GM18858 (cell line): ENCODE measurements at regions not wholly inside any gene's neighbourhood (a gene's known extent, or its start where the extent isn't known, plus 50 kb on each side); places are given as distances from the start of the nearest gene placed in this dataset.

Experiments used
- ATAC-seq: cut with Tn5 transposase; IDR thresholded peaks from one replicate; pipeline ENCODE4 v1.9.1; 2021; ENCODE audit not compliant: unreplicated experiment

GRCh38 chr2:2812117-2812516 lies 481.0 kb upstream of the MYT1L start:
- ATAC-seq: no peak

GRCh38 chr2:2810504-2810903 lies 479.4 kb upstream of the MYT1L start:
- no peak for ATAC-seq

GRCh38 chr2:2809771-2810170 lies 478.7 kb upstream of the MYT1L start:
- ATAC-seq: no peak

GRCh38 chr2:2808551-2809058 lies 477.5 kb upstream of the MYT1L start:
- no peak for ATAC-seq

GRCh38 chr2:2806711-2807110 lies 475.6 kb upstream of the MYT1L start:
- no peak for ATAC-seq

GRCh38 chr2:2805263-2805662 lies 474.2 kb upstream of the MYT1L start:
- ATAC-seq: no peak

- no peak for ATAC-seq
Measured at GRCh38 chr2:2804528-2804927, 473.5 kb upstream of the MYT1L start.

GRCh38 chr2:2801458-2801857 lies 470.4 kb upstream of the MYT1L start:
- no peak for ATAC-seq

- no peak for ATAC-seq
Measured at GRCh38 chr2:2800697-2801096, 469.6 kb upstream of the MYT1L start.

- no peak for ATAC-seq
Measured at GRCh38 chr2:2800001-2800400, 468.9 kb upstream of the MYT1L start.

GRCh38 chr2:2799151-2799697 lies 468.1 kb upstream of the MYT1L start:
- ATAC-seq: no peak

GRCh38 chr2:2798337-2798736 lies 467.3 kb upstream of the MYT1L start:
- no peak for ATAC-seq

- ATAC-seq: no peak
Measured at GRCh38 chr2:2797797-2798196, 466.7 kb upstream of the MYT1L start.

GRCh38 chr2:2796207-2796606 lies 465.1 kb upstream of the MYT1L start:
- no peak for ATAC-seq

GRCh38 chr2:2795438-2796091 lies 464.5 kb upstream of the MYT1L start:
- no peak for ATAC-seq

GRCh38 chr2:2793925-2794560 lies 463.0 kb upstream of the MYT1L start:
- ATAC-seq: no peak

- no peak for ATAC-seq
Measured at GRCh38 chr2:2793514-2793913, 462.4 kb upstream of the MYT1L start.

- ATAC-seq: no peak
Measured at GRCh38 chr2:2791606-2792005, 460.5 kb upstream of the MYT1L start.

- no peak for ATAC-seq
Measured at GRCh38 chr2:2791031-2791430, 460.0 kb upstream of the MYT1L start.

- no peak for ATAC-seq
Measured at GRCh38 chr2:2788076-2788475, 457.0 kb upstream of the MYT1L start.

- no peak for ATAC-seq
Measured at GRCh38 chr2:2787301-2787907, 456.3 kb upstream of the MYT1L start.

GRCh38 chr2:2782007-2782406 lies 450.9 kb upstream of the MYT1L start:
- no peak for ATAC-seq
